GM13976 (cell line): ENCODE measurements at regions not wholly inside any gene's neighbourhood (a gene's known extent, or its start where the extent isn't known, plus 50 kb on each side); places are given as distances from the start of the nearest gene placed in this dataset.

Source experiments
- DNase-seq: peaks from one replicate; pipeline ENCODE4 v3.0.0; 2012; ENCODE audit warnings: low spot score
- CTCF ChIP-seq: IDR thresholded peaks from 2 replicates; pipeline ENCODE4 v1.5.1; 2012; ENCODE audit warnings: borderline replicate concordance, mild to moderate bottlenecking; ENCODE audit not compliant: insufficient read depth; ENCODE audit errors: extremely low read depth, missing control alignments, control extremely low read depth
- in situ Hi-C: fragments of 300-500 bp; cut with MboI; formaldehyde crosslinking; loops from one replicate; pipeline ENCODE4 v1.12.0; 2022; ENCODE audit warnings: low sequenced_read_pairs, mixed read lengths, inconsistent platforms; ENCODE audit not compliant: unreplicated experiment

GRCh38 chr4:54386693-54387092 is 157.6 kb downstream of the PDGFRA start:
- no peak for TF ChIP-seq CTCF
- no peak for DNase-seq
- in situ Hi-C loops, result no loop called here

- no peak for TF ChIP-seq CTCF
- in situ Hi-C loops, result no loop called here
Observed at GRCh38 chr4:54390670-54391069, 161.6 kb downstream of the PDGFRA start.

GRCh38 chr4:54391104-54391503 is 162.0 kb downstream of the PDGFRA start:
- in situ Hi-C loops, result no loop called here
- no peak for TF ChIP-seq CTCF
- DNase-seq, result no peak

More at GRCh38 chr4:54390670-54391069, 161.6 kb downstream of the PDGFRA start:
- no peak for DNase-seq

GRCh38 chr4:54392479-54392878 is 163.4 kb downstream of the PDGFRA start:
- TF ChIP-seq CTCF, result no peak
- DNase-seq, result no peak
- in situ Hi-C loops, result no loop called here

- TF ChIP-seq CTCF, result no peak
- no peak for DNase-seq
- in situ Hi-C loops, result no loop called here
Observed at GRCh38 chr4:54393243-54393642, 164.2 kb downstream of the PDGFRA start.

- DNase-seq, result no peak
- in situ Hi-C loops, result no loop called here
- TF ChIP-seq CTCF, result no peak
Observed at GRCh38 chr4:54395013-54395527, 166.0 kb downstream of the PDGFRA start.

- TF ChIP-seq CTCF, result no peak
- no peak for DNase-seq
- in situ Hi-C loops, result no loop called here
Observed at GRCh38 chr4:54400188-54400587, 171.1 kb downstream of the PDGFRA start.
